T-helper 2 cell (primary cell): ENCODE measurements at regions not wholly inside any gene's neighbourhood (a gene's known extent, or its start where the extent isn't known, plus 50 kb on each side); places are given as distances from the start of the nearest gene placed in this dataset.

ENCODE experiments used
- DNase-seq, 5 experiments: peaks; one replicate each; pipeline versions ENCODE4 v3.0.0 to v3.0.0-alpha.2; 2012 to 2022

- no peak for DNase-seq
Observed at GRCh38 chr10:60664859-60665258, 113.4 kb upstream of the CDK1 start.

GRCh38 chr10:60663850-60664249 lies 114.4 kb upstream of the CDK1 start:
- no peak for DNase-seq

DNA sequence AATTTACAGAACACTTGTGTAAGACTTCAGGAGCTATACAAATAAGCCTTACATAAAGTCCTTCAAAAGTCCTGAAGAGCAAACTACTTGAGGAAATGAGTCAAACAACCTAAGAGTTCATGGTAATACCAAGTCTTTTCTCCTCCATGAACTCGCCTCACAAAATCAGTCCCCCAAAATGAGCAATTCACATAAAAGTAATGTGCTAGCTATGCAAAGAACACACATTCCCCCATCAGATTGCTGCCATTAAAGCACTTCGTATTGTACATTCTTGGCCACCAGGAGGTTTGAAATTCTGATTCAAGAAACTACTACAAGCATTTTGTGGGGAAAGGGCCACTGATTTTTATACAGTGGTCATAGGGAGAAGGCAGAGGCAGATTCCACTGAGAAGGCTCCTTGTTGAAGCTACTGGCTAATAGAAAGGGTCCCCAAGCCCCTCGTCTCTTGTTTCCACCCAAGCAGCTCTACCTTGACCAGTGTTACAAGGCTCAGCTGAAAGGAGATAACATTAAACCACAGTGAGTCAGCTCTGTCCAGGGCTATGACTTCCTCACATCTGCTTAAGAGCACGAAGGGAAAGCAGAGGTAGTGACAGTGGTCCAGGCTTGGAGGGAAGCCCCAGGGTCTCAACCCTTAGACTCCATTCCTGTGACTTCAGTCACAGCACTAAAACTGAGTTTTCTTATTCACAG lies 115.2 kb upstream of the CDK1 start:
- no peak for DNase-seq

- no peak for DNase-seq
Observed at GRCh38 chr10:60661637-60662036, 116.6 kb upstream of the CDK1 start.

DNA sequence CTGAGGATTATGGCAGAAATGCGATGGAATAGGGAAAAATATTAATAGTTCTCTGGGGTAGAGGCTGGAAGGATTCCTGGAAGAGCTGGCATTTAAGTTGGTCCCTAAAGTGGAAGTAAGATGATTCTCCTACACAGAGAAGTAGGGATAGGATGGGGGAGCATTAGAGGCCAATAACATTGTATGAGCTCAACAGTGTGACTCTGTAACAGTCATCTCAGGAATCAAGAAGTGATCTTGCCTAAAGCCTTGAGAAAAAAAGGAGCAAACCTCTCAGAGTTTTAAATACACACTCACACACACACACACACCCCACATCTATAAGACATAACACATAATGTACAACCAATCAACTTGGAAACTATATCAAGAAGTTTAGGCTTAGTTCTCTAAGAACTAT lies 117.7 kb upstream of the CDK1 start:
- DNase-seq, result no peak

DNA sequence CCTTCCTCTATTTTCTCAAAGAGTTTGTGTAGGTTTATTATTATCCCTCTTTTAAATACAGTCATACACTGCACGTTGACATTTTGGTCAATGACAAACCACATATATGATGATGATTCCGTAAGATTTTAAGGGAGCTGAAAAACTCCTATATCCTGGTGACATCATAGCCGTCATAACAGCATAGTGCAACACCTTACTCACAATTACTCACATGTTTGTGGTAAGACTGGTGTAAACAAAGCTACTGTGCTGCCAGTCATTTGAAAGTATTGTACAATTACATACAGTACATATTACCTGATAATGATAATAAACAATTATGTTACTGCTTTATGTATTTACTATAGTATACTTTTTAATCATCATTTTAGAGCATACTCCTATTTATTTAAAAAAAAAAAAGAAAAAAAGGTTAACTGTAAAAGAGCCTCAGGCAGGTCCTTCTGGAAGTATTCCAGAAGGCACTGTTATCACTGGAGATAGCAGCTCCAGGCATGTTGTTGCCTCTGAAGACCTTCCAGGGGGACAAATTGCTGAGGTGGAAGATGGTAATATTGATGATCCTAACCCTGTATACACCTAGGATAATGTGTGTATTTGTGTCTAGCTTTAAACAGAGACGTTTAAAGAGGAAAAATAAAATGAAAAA lies 123.3 kb upstream of the CDK1 start:
- DNase-seq, result no peak

DNA sequence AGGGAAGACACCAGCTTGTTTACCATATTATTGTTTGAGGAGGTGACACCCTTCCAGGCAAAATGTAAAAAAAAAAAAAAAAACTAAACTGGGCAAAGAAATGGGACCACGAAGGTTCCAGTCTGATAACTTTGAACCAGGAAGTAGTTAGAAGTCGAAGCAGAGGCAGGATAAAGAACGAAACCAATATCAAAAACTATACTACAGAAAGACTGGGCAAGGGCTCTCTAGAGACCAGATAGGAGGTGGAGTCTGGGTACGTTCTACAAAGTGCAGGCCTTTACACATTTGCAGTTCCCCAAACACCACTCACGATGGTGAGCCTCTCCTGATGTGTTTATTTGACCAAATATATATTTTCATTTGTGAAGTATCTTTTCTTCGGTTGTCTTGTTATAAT lies 125.7 kb upstream of the CDK1 start:
- DNase-seq, result no peak

DNA sequence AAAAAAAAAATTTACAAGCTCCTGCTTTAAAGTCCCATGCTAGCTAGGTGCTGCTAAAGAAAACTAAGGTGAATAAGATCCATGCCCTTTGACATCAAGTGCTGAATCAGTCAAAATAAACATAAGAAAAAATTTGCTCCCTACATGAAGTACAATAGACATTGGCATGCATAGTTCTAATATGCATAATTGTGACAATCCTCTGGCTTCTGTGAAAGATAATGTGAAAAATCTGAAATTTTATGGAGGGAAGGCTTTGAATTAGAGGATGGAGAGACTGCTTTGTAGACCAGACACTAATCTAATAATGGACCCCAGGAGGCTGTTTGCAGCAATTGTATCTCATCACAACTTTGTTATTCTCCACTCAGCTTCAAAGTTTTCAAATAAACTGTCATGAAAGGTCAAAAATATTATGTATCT lies 127.9 kb upstream of the CDK1 start:
- no peak for DNase-seq

- no peak for DNase-seq
Observed at GRCh38 chr10:60649485-60650377, 128.5 kb upstream of the CDK1 start.

DNA sequence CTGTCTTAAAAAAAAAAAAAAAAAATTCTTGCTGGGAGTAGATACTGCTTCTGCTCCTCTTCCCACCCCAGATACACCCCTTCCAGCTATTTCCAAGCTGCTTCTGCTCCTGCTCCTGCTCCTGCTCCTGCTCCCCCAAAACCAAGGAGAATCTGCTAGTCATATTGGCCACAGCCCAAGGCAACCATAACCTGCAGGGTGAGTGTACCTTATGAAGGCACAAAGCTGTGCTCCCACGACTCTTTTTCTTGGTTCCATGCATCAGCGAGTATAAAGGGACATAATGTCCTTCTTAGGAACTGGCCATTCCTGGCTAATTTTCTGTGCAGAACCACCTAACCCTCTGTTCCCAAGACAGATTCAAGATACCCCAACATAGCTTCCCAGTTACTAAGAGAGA lies 129.5 kb upstream of the CDK1 start:
- DNase-seq, result no peak

DNA sequence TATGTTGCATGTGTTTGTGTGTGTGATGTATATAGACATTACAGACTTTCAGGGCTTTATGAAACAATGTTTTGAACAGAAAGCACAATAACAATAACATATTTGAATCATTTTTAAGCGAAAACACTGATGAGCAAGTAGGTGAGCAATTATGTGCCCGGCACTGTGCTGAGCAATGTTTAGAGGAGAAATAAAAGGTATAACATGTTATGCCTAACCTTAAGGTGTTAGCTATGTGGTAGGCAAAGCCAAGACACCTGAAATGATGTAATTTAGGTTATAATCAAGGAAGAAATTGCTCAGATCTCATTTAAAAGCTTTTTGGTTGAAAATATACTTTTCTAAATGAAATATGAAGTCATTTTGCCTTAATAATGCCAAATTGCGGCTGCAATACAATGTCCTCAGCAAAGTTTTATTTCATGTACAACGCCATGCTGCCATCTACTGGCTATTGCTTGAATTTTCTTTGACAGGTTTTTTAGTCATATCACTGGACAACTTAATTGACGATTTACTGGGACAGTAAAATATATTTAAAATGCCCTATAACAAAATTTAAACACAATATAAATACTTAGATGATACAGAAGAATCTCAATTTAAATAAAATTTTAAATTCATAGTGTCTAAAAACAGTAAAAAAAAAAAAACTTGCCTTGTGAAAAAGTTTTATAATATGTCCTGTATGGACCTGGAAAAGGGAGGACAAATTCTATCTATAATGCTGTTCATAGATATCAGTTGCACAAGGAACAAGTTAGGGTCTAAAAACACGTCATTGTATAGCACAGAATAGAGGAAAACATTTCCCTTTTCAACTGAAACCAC lies 131.1 kb upstream of the CDK1 start:
- peak in 2 of 5 experiments; percentile 8 to 61 for DNase-seq

DNA sequence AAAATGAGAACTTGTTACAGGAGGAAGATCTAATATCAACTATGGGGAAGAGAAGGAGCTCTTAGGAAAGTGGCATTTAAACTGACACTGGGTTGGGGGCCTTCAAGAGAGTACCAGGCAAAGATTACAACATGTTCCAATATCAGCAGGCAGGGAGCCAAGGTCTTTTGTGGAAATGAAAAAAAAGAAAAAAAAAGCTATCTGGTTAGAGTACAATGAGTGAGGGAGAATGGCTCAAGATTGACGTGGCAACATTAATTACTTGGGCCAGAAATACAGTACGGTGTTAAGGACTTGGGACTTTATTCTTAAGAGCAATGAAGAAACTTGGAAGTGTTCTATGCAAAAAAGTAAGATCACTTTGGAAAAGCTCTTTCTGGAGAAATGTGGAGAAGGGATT lies 132.3 kb upstream of the CDK1 start:
- DNase-seq, result no peak

DNA sequence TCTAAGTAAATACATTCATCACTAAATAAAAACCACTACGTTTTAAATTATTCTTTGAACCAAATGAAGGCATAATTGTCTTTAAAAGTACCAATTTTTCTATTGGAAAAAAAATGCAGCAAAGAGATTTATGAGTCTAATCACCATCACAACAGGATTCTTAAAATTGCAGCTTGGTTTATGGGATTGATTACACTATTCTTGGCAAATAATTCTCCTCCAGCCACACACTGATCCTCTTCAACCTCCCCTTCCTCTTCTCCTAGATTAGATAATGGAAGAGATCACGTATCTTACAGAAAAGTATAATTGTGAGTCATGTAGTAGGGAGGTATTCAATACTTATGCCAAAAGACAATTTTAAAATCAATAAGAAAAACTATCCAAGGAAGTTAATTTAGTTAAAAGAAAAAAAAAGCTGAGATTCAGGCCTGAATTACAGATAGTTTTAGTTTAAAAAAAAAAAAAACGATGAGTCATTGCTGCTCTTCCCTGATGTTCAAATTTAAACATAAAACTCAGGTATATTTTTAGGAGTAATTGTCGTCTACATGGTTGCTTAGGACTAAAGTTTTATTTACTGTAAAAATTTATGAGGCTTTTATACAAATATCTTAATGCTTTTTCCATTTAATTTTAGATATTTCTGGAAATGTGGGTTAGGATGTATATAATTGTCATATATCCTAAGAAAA lies 133.7 kb upstream of the CDK1 start:
- DNase-seq, result no peak

DNA sequence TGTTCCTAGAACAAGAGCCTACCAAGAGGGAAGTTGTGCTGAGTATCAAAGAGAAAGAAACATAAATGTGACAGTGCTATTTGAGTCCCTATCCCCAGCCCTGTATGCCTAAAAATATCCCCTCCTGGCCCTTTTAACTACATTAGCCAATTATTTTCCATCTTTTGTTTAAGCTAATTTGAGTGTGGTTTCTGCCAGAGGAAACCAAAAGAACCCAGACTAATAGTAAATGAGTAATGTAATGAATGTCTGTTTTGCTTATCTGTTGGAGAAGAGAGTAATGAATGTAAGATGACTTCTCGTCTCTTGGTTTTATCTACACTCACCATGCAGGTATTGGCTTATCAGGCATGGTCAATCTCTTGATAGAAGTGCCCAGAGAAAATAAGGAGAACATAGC lies 134.4 kb upstream of the CDK1 start:
- DNase-seq, result peak in 1 of 5 experiments; percentile 35

DNA sequence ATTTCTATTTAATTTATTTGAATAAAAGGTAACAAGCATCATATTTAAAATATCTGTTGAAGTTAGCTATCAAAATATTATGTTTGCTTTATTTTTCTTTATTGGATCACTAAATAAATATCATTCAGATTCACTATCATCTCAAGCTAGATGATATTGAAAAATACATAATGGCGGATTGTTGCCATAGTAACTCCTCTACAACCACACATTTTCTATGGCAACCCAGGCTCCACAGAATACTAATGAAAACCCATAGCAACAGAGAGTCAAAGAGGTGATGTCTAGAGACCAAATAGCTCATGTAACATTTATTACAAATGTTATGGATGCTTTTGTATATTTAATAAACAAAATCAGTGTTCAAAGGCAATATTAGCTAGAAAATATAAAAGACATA lies 148.9 kb upstream of the CDK1 start:
- DNase-seq, result no peak

DNA sequence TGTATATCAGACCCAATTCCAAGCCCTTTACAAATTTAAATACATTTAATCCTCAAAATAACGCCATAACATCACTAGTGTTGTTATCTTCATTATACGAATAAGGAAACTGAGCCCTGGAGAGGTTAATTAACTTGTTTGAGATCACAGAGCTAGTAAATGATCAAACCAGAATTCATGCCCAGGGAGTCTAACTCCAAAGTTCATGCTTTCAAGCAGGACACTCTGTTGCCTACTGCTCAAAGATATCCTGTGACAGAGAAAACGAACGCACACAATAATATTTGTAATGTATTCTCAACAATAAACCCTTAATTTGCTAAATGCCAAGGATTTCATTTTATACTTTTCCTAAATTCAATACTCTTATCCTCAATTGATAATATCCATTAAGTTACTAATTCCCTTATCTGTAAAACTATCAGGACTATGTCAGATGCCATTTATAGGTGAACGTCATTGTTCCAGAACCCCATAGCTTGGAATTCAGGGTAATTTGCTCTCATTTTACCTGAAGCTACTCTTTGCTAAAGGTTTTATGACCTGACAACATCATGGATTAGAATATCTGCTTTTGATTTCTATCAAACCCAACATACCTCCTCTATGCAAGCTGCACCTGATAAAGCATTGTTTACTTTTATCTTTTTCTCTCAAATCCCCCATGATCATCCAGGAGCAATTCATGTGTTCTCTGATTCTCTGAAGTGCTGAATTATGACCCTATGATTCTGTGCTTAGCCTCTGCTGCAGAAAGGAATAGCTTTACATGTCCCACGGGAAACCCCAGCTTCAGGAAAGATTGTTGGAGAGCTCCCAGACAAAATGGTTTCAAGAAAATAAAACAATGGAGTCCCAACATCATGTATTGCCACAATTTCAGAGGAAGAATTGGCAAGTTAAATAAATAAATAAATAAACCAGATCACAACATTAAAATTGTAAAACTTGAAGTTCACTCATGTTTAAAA lies 150.2 kb upstream of the CDK1 start:
- no peak for DNase-seq

DNA sequence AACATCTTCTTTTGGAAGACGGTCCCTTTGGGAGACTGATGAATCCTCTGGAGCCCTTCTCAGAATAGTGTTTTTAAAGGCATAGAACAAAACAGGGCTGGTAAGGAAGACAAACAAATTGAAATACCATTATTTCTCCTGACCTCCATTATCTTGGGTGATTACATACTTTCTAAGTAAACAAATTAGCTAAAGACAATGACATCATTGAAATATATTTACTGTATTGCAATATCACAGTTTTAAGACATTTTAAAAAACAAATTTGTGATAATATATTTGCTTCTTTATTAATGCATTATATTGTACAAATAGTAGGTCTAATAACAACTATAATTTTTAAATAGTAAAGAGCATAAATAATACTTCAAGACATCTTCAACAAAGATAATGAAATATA lies 152.2 kb upstream of the CDK1 start:
- DNase-seq, result no peak

- no peak for DNase-seq
Observed at GRCh38 chr10:60623627-60624026, 154.7 kb upstream of the CDK1 start.

DNA sequence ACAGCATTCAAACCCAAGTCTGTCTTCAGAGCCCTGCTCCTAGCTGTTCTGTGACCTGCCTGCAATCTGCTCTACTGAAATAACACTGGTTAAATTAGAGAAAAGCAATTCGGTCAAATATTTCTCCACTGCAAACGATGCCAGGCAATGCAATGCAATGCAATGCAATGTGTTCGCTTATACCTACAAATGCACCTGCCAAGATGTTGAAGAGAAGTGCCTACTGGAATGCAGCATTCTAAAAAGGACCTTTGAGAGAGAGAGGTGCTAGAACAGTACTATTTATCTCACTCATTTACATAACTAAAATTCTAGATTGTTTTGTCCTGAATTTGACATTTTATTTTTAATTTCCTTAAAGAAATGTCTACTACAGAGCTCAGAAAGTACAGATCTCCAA lies 157.3 kb upstream of the CDK1 start:
- no peak for DNase-seq

DNA sequence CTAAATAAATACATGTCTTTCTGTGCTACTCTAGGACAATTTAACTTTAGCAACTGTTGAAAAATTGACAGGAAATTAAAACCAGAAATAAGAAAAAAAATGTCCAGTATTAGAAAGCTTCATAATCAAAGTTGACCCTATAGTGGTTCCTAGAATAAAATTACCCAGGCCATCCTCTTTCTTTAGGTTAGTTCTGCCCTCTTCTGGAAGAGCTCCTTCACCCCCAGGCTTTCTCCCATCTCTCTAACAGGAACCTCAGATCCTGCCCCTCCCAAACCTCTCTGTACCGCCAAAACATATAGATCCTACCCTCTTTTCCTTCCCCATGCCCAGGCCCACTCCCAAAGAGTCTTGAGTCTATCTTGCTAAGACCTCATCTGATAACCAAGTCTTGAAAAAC lies 159.4 kb upstream of the CDK1 start:
- DNase-seq, result no peak

- no peak for DNase-seq
Observed at GRCh38 chr10:60615541-60615940, 162.7 kb upstream of the CDK1 start.
